T-helper 17 cell (primary cell): ENCODE measurements at regions not wholly inside any gene's neighbourhood (a gene's known extent, or its start where the extent isn't known, plus 50 kb on each side); places are given as distances from the start of the nearest gene placed in this dataset.

ENCODE experiments used
- ATAC-seq: fragments of 150-1000 bp; cut with Tn5 transposase; 2 replicates; pipeline ENCODE4 v1.10.0; 2021; ENCODE audit warnings: mild to moderate bottlenecking, moderate library complexity
- DNase-seq, 3 donors: peaks; one replicate each; pipeline versions ENCODE4 v3.0.0 to v3.0.0-alpha.2; 2020 to 2021
- H3K9me3 ChIP-seq: one replicate; pipeline ENCODE4 v1.7.0; 2013; ENCODE audit warnings: low read length, mild to moderate bottlenecking; ENCODE audit not compliant: control insufficient read depth, poor library complexity, severe bottlenecking
- H3K27ac Mint-ChIP-seq: one replicate; pipeline ENCODE4 v1.8.0; 2022; ENCODE audit warnings: mild to moderate bottlenecking, moderate library complexity, mixed read lengths
- H3K27me3 Mint-ChIP-seq: one replicate; pipeline ENCODE4 v1.8.0; 2022; ENCODE audit warnings: mixed read lengths
- H3K36me3 Mint-ChIP-seq: one replicate; pipeline ENCODE4 v1.8.0; 2022; ENCODE audit warnings: low read depth, mixed read lengths
- H3K4me1 Mint-ChIP-seq: one replicate; pipeline ENCODE4 v1.8.0; 2022; ENCODE audit warnings: mild to moderate bottlenecking, mixed read lengths
- H3K4me3 Mint-ChIP-seq: one replicate; pipeline ENCODE4 v1.8.0; 2022; ENCODE audit warnings: mild to moderate bottlenecking, moderate library complexity, mixed read lengths

- Mint-ChIP-seq H3K27ac (no peak overlapping the region), H3K4me3 (no peak overlapping the region), H3K36me3 (no peaks in the 10 kb centered on the region), H3K27me3 (no peaks in the 10 kb centered on the region), H3K4me1 (no peaks in the 10 kb centered on the region)
- DNase-seq, result no peak
- ATAC-seq, result no peak
- no peaks in the 10 kb centered on the region for H3K9me3 ChIP-seq
Measured at GRCh38 chr5:166363087-166363760, 1928.2 kb upstream of the WWC1 start.

- Mint-ChIP-seq H3K36me3 (no peaks in the 10 kb centered on the region), H3K27ac (no peak overlapping the region), H3K4me3 (no peak overlapping the region), H3K4me1 (no peaks in the 10 kb centered on the region), H3K27me3 (no peaks in the 10 kb centered on the region)
- DNase-seq (no peak), ATAC-seq (no peak)
- H3K9me3 ChIP-seq, result no peaks in the 10 kb centered on the region
Measured at GRCh38 chr5:166365164-166365563, 1926.3 kb upstream of the WWC1 start.

- Mint-ChIP-seq H3K27ac (no peak overlapping the region), H3K36me3 (no peaks in the 10 kb centered on the region), H3K27me3 (no peaks in the 10 kb centered on the region), H3K4me3 (no peak overlapping the region), H3K4me1 (no peaks in the 10 kb centered on the region)
- no peaks in the 10 kb centered on the region for H3K9me3 ChIP-seq
- no peak for ATAC-seq
- no peak for DNase-seq
Measured at GRCh38 chr5:166367391-166367790, 1924.1 kb upstream of the WWC1 start.

GRCh38 chr5:166369346-166369745 lies 1922.1 kb upstream of the WWC1 start:
- ATAC-seq (no peak), DNase-seq (no peak)
- H3K4me3 Mint-ChIP-seq, result no peak overlapping the region
- H3K36me3 Mint-ChIP-seq, result no peaks in the 10 kb centered on the region
- no peaks in the 10 kb centered on the region for H3K9me3 ChIP-seq
- H3K4me1 Mint-ChIP-seq, result no peaks in the 10 kb centered on the region
- no peaks in the 10 kb centered on the region for H3K27me3 Mint-ChIP-seq
- H3K27ac Mint-ChIP-seq, result no peak overlapping the region

GRCh38 chr5:166369807-166370206 lies 1921.6 kb upstream of the WWC1 start:
- Mint-ChIP-seq H3K4me1 (no peaks in the 10 kb centered on the region), H3K4me3 (no peak overlapping the region), H3K27ac (no peak overlapping the region), H3K36me3 (no peaks in the 10 kb centered on the region), H3K27me3 (no peaks in the 10 kb centered on the region)
- ATAC-seq (no peak), DNase-seq (no peak)
- no peaks in the 10 kb centered on the region for H3K9me3 ChIP-seq

- Mint-ChIP-seq H3K36me3 (no peaks in the 10 kb centered on the region), H3K27me3 (no peaks in the 10 kb centered on the region), H3K4me1 (no peaks in the 10 kb centered on the region), H3K4me3 (peak overlapping the region; percentile 80), H3K27ac (peak overlapping the region; percentile 14)
- ATAC-seq, result no peak
- no peaks in the 10 kb centered on the region for H3K9me3 ChIP-seq
- no peak for DNase-seq
Measured at GRCh38 chr5:166370928-166371690, 1920.3 kb upstream of the WWC1 start.

GRCh38 chr5:166373817-166374216 lies 1917.6 kb upstream of the WWC1 start:
- Mint-ChIP-seq H3K36me3 (no peaks in the 10 kb centered on the region), H3K4me1 (no peaks in the 10 kb centered on the region), H3K27ac (no peak overlapping the region), H3K4me3 (no peak overlapping the region), H3K27me3 (no peaks in the 10 kb centered on the region)
- H3K9me3 ChIP-seq, result no peaks in the 10 kb centered on the region
- ATAC-seq, result no peak
- no peak for DNase-seq

GRCh38 chr5:166377756-166378155 lies 1913.7 kb upstream of the WWC1 start:
- H3K4me3 Mint-ChIP-seq, result no peak overlapping the region
- no peaks in the 10 kb centered on the region for H3K9me3 ChIP-seq
- no peak overlapping the region for H3K27ac Mint-ChIP-seq
- H3K27me3 Mint-ChIP-seq, result no peaks in the 10 kb centered on the region
- H3K4me1 Mint-ChIP-seq, result no peaks in the 10 kb centered on the region
- DNase-seq (no peak), ATAC-seq (no peak)
- no peaks in the 10 kb centered on the region for H3K36me3 Mint-ChIP-seq

- no peaks in the 10 kb centered on the region for H3K36me3 Mint-ChIP-seq
- H3K4me1 Mint-ChIP-seq, result no peaks in the 10 kb centered on the region
- H3K27me3 Mint-ChIP-seq, result no peaks in the 10 kb centered on the region
- no peak overlapping the region for H3K4me3 Mint-ChIP-seq
- no peak overlapping the region for H3K27ac Mint-ChIP-seq
- ATAC-seq (no peak), DNase-seq (no peak)
- H3K9me3 ChIP-seq, result no peaks in the 10 kb centered on the region
Measured at GRCh38 chr5:166379517-166379916, 1911.9 kb upstream of the WWC1 start.

GRCh38 chr5:166382031-166382430 lies 1909.4 kb upstream of the WWC1 start:
- Mint-ChIP-seq H3K4me1 (no peaks in the 10 kb centered on the region), H3K27me3 (no peaks in the 10 kb centered on the region), H3K27ac (no peak overlapping the region), H3K36me3 (no peaks in the 10 kb centered on the region), H3K4me3 (no peak overlapping the region)
- ATAC-seq (no peak), DNase-seq (no peak)
- no peaks in the 10 kb centered on the region for H3K9me3 ChIP-seq

GRCh38 chr5:166398131-166398530 lies 1893.3 kb upstream of the WWC1 start:
- H3K9me3 ChIP-seq, result no peaks in the 10 kb centered on the region
- H3K4me3 Mint-ChIP-seq, result no peak overlapping the region
- no peak for ATAC-seq

GRCh38 chr5:166399781-166400180 lies 1891.7 kb upstream of the WWC1 start:
- no peak overlapping the region for H3K27ac Mint-ChIP-seq
- no peaks in the 10 kb centered on the region for H3K36me3 Mint-ChIP-seq
- no peak for ATAC-seq
- H3K4me3 Mint-ChIP-seq, result no peak overlapping the region
- no peaks in the 10 kb centered on the region for H3K27me3 Mint-ChIP-seq
- no peaks in the 10 kb centered on the region for H3K4me1 Mint-ChIP-seq
- DNase-seq, result no peak
- no peaks in the 10 kb centered on the region for H3K9me3 ChIP-seq

More at GRCh38 chr5:166398131-166398530, 1893.3 kb upstream of the WWC1 start:
- Mint-ChIP-seq H3K27me3 (no peaks in the 10 kb centered on the region), H3K36me3 (no peaks in the 10 kb centered on the region), H3K27ac (no peak overlapping the region), H3K4me1 (no peaks in the 10 kb centered on the region)
- no peak for DNase-seq

- Mint-ChIP-seq H3K36me3 (no peaks in the 10 kb centered on the region), H3K4me1 (no peaks in the 10 kb centered on the region), H3K4me3 (no peak overlapping the region), H3K27me3 (no peaks in the 10 kb centered on the region), H3K27ac (no peak overlapping the region)
- DNase-seq, result no peak
- H3K9me3 ChIP-seq, result no peaks in the 10 kb centered on the region
- no peak for ATAC-seq
Measured at GRCh38 chr5:166401391-166401790, 1890.1 kb upstream of the WWC1 start.

GRCh38 chr5:166412191-166412590 lies 1879.3 kb upstream of the WWC1 start:
- ATAC-seq (no peak), DNase-seq (no peak)
- H3K9me3 ChIP-seq, result no peaks in the 10 kb centered on the region
- H3K27me3 Mint-ChIP-seq, result no peaks in the 10 kb centered on the region
- H3K36me3 Mint-ChIP-seq, result no peaks in the 10 kb centered on the region
- H3K4me3 Mint-ChIP-seq, result no peak overlapping the region
- H3K4me1 Mint-ChIP-seq, result no peaks in the 10 kb centered on the region
- H3K27ac Mint-ChIP-seq, result no peak overlapping the region
